HFFc6 (cell line): ENCODE measurements at regions not wholly inside any gene's neighbourhood (a gene's known extent, or its start where the extent isn't known, plus 50 kb on each side); places are given as distances from the start of the nearest gene placed in this dataset.

Experiments
- DNase-seq: peaks from one replicate; pipeline ENCODE4 v3.0.0-alpha.2; 2018
- H3K27ac Mint-ChIP-seq: 2 replicates; pipeline ENCODE4 v1.8.0; 2020; ENCODE audit warnings: mild to moderate bottlenecking, mixed read lengths
- H3K27me3 Mint-ChIP-seq: 2 replicates; pipeline ENCODE4 v1.8.0; 2021; ENCODE audit warnings: mild to moderate bottlenecking, moderate library complexity, mixed read lengths; ENCODE audit not compliant: insufficient read depth
- H3K36me3 Mint-ChIP-seq: 2 replicates; pipeline ENCODE4 v1.8.0; 2021; ENCODE audit warnings: low read depth, mixed read lengths
- H3K4me1 Mint-ChIP-seq: 2 replicates; pipeline ENCODE4 v1.8.0; 2020; ENCODE audit warnings: low read depth, mixed read lengths
- H3K4me3 Mint-ChIP-seq: 2 replicates; pipeline ENCODE4 v1.8.0; 2020; ENCODE audit warnings: mild to moderate bottlenecking, moderate library complexity, mixed read lengths
- H3K9me3 Mint-ChIP-seq: 2 replicates; pipeline ENCODE4 v1.8.0; 2020; ENCODE audit warnings: mild to moderate bottlenecking, mixed read lengths
- TF ChIP-seq, protein P1 (sequence below): fragments of 200-600 bp; sonication (generic); IDR thresholded peaks from 2 replicates; pipeline ENCODE4 v1.5.0; 2021; ENCODE audit warnings: antibody characterized with exemption, mild to moderate bottlenecking

DNA sequence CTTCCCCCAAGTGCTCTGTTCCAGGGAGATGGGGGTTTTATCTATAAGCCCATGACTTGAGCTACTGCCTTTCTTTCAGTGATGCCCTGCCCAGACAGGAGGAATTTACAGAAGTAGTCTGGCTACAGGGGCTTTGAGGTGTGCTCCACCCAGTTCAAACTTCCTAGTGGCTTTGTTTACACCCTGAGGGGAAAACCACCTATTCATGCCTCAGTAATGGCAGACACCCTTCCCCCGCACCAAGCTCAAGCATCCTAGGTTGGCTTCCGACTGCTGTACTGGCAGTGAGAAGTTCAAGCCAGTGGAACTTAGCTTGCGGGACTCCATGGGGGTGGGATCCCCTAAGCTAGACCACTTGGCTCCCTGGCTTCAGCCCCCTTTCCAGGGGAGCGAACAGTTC lies 154.6 kb downstream of the IZUMO3 start:
- TF ChIP-seq, protein P1, sequence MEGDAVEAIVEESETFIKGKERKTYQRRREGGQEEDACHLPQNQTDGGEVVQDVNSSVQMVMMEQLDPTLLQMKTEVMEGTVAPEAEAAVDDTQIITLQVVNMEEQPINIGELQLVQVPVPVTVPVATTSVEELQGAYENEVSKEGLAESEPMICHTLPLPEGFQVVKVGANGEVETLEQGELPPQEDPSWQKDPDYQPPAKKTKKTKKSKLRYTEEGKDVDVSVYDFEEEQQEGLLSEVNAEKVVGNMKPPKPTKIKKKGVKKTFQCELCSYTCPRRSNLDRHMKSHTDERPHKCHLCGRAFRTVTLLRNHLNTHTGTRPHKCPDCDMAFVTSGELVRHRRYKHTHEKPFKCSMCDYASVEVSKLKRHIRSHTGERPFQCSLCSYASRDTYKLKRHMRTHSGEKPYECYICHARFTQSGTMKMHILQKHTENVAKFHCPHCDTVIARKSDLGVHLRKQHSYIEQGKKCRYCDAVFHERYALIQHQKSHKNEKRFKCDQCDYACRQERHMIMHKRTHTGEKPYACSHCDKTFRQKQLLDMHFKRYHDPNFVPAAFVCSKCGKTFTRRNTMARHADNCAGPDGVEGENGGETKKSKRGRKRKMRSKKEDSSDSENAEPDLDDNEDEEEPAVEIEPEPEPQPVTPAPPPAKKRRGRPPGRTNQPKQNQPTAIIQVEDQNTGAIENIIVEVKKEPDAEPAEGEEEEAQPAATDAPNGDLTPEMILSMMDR, result no peak
- Mint-ChIP-seq H3K36me3 (no peaks in the 10 kb centered on the region), H3K27ac (no peak overlapping the region), H3K9me3 (peaks cover 53% of the 10 kb centered on the region), H3K27me3 (no peaks in the 10 kb centered on the region), H3K4me1 (no peaks in the 10 kb centered on the region), H3K4me3 (no peak overlapping the region)
- DNase-seq, result no peak

- no peak for DNase-seq
- TF ChIP-seq, protein P1, result no peak
- Mint-ChIP-seq H3K36me3 (no peaks in the 10 kb centered on the region), H3K4me3 (no peak overlapping the region), H3K27me3 (no peaks in the 10 kb centered on the region; the same call in 1 of the 2 replicates), H3K4me1 (no peaks in the 10 kb centered on the region), H3K27ac (no peak overlapping the region), H3K9me3 (peaks cover 48% of the 10 kb centered on the region)
These were observed 160.6 kb downstream of the IZUMO3 start for GRCh38 chr9:24385077-24385476.

GRCh38 chr9:24382566-24382965 lies 163.1 kb downstream of the IZUMO3 start:
- H3K27ac Mint-ChIP-seq, result no peak overlapping the region
- peaks cover 38% of the 10 kb centered on the region for H3K9me3 Mint-ChIP-seq
- no peaks in the 10 kb centered on the region for H3K4me1 Mint-ChIP-seq
- H3K36me3 Mint-ChIP-seq, result no peaks in the 10 kb centered on the region
- H3K27me3 Mint-ChIP-seq, result no peaks in the 10 kb centered on the region; the same call in 1 of the 2 replicates
- H3K4me3 Mint-ChIP-seq, result no peak overlapping the region
- DNase-seq, result no peak
- TF ChIP-seq, protein P1, result no peak

GRCh38 chr9:24381205-24381604 lies 164.5 kb downstream of the IZUMO3 start:
- TF ChIP-seq, protein P1, result no peak
- Mint-ChIP-seq H3K9me3 (peaks cover 29% of the 10 kb centered on the region), H3K4me1 (no peaks in the 10 kb centered on the region), H3K36me3 (no peaks in the 10 kb centered on the region), H3K27me3 (no peaks in the 10 kb centered on the region; the same call in 1 of the 2 replicates), H3K4me3 (no peak overlapping the region), H3K27ac (no peak overlapping the region)
- no peak for DNase-seq

GRCh38 chr9:24359046-24359445 lies 186.7 kb downstream of the IZUMO3 start:
- H3K27me3 Mint-ChIP-seq, result no peaks in the 10 kb centered on the region
- no peak overlapping the region for H3K27ac Mint-ChIP-seq
- H3K4me3 Mint-ChIP-seq, result no peak overlapping the region
- 0 out of 2 replicates have a peak, but pooled peaks cover 3% of the 10 kb centered on the region for H3K36me3 Mint-ChIP-seq
- DNase-seq, result no peak
- TF ChIP-seq, protein P1, result no peak
- H3K9me3 Mint-ChIP-seq, result peaks cover 67% of the 10 kb centered on the region
- H3K4me1 Mint-ChIP-seq, result no peaks in the 10 kb centered on the region

- Mint-ChIP-seq H3K4me3 (no peak overlapping the region), H3K36me3 (0 out of 2 replicates have a peak, but pooled peaks cover 3% of the 10 kb centered on the region), H3K27me3 (no peaks in the 10 kb centered on the region), H3K27ac (no peak overlapping the region), H3K9me3 (peaks cover 28% of the 10 kb centered on the region), H3K4me1 (no peaks in the 10 kb centered on the region)
- DNase-seq, result no peak
- TF ChIP-seq, protein P1, result no peak
These were observed 193.7 kb downstream of the IZUMO3 start for GRCh38 chr9:24351973-24352372.
